Testis (tissue), 2 donors: ENCODE measurements at regions not wholly inside any gene's neighbourhood (a gene's known extent, or its start where the extent isn't known, plus 50 kb on each side); places are given as distances from the start of the nearest gene placed in this dataset.

Source experiments
- POLR2A ChIP-seq: fragments of 450-650 bp; IDR thresholded peaks from one replicate; pipeline ENCODE4 v1.6.1; 2017; ENCODE audit warnings: antibody characterized with exemption, mild to moderate bottlenecking, moderate library complexity
- TF ChIP-seq, protein P1 (sequence below), 3 experiments: fragments of 450-650 bp in 2 of 3; fragments of 200-600 bp in 1 of 3; sonication (generic) in 1 of 3; IDR thresholded peaks; one replicate each; pipeline ENCODE4 v1.5.1; 2016 to 2019; ENCODE audit warnings: antibody characterized with exemption in 3 of 3, mild to moderate bottlenecking in 2 of 3, moderate library complexity in 1 of 3

DNA sequence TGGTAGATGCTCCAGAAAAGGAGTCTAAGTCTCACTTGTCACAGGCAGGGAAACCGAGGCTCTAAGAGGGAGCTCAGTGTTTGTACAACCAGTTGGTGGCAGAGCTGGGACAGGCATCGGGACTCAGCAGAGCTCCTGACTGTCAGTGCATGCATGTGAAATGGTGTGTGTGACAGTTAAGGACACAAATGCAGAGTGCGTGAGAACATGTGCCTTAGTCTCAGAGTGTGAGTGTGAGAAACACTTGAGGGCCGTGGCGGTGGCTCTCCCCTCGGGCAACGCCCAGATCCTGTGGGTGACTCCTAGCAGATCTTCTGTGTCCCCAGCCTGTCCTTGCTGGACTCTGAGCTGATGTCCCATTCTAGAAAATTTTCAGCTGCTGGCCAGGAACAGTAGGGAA lies 362.6 kb downstream of the MATN1 start:
- TF ChIP-seq POLR2A: no peak
- TF ChIP-seq, protein P1, sequence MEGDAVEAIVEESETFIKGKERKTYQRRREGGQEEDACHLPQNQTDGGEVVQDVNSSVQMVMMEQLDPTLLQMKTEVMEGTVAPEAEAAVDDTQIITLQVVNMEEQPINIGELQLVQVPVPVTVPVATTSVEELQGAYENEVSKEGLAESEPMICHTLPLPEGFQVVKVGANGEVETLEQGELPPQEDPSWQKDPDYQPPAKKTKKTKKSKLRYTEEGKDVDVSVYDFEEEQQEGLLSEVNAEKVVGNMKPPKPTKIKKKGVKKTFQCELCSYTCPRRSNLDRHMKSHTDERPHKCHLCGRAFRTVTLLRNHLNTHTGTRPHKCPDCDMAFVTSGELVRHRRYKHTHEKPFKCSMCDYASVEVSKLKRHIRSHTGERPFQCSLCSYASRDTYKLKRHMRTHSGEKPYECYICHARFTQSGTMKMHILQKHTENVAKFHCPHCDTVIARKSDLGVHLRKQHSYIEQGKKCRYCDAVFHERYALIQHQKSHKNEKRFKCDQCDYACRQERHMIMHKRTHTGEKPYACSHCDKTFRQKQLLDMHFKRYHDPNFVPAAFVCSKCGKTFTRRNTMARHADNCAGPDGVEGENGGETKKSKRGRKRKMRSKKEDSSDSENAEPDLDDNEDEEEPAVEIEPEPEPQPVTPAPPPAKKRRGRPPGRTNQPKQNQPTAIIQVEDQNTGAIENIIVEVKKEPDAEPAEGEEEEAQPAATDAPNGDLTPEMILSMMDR (IDR thresholded peaks at IDR 0.05): no peak
